ENCODE measurements at regions not wholly inside any gene's neighbourhood (a gene's known extent, or its start where the extent isn't known, plus 50 kb on each side); places are given as distances from the start of the nearest gene placed in this dataset.

DNA sequence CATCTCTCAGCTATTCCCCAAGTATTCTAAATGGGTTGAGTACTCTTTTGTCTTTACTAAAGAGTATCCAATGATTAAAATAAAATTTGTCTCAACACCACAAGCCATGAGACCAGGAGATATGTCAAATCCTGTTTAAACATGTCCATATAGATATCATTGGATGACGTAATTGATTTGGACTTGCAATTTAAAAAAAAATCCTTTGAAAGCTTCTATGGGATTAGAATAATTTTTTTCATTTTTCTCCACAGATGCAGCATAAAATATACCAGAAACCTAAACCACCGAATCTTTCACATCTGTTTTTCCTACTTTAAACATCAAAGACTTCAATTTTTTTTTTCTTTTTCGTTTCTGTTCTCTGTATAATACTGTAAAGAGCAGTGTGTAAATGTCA is 1022.3 kb downstream of the EPHA3 start:
- TF ChIP-seq EZH2 (IDR thresholded peaks at IDR 0.05; ENCODE audit: borderline replicate concordance): no peak
- no peak for TF ChIP-seq CTCF (IDR thresholded peaks at IDR 0.05; ENCODE audit: poor library complexity)

All from hepatocyte (in vitro differentiated cells).